NCI-H1092 treated with DMSO at 0.1 percent for 48 hours (cell line): ENCODE measurements at regions not wholly inside any gene's neighbourhood (a gene's known extent, or its start where the extent isn't known, plus 50 kb on each side); places are given as distances from the start of the nearest gene placed in this dataset.

ENCODE experiments used
- DNase-seq: peaks from one replicate; lab custom pipeline; 2025; lab: John Stamatoyannopoulos, UW

DNA sequence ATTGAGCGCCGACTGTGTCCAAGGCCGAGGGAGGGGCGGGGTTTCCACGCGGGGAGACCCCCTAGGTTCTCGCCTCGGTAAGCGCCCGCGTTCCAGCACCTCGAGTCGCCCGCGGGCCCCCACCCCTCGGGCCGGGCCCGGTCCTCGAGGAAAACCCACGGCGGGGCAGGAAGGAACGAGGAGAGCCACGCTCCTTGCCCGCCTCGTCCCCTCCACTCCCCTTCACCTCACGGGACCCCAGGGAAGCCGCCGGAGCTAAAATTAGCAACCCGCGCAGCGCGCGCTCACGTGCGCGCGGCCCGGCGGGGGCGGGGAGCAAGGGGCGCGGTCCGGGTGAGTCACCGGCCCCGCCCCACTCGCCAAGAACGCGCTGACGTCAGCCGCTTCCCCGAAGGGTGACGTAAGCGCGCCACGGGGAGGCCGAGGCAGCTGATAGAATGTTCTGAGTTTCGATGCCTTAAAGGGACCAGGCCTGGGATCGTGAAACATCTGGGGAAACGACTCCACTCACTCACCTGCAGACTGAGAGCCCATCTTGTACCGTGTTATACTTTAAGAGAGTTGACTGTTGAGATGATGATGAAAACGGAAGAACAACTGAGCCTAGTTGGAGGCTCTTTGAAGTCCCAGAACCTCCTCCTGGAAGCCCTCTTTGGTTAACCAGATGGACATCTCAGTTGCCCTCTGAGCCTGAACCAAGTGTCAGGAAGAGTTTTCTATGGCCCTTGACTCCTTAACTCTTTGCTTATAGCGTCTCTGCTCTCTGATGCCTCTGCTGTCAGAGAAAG, 49.7 kb upstream of the ATF3 start:
- DNase-seq: peak; percentile 91
